Activated CD8-positive, alpha-beta memory T cell treated with anti-CD3 and anti-CD28 coated beads for 24 hours (primary cell): ENCODE measurements at regions not wholly inside any gene's neighbourhood (a gene's known extent, or its start where the extent isn't known, plus 50 kb on each side); places are given as distances from the start of the nearest gene placed in this dataset.

ENCODE experiments used
- DNase-seq: peaks from one replicate; pipeline ENCODE4 v3.0.0-alpha.2; 2020

DNA sequence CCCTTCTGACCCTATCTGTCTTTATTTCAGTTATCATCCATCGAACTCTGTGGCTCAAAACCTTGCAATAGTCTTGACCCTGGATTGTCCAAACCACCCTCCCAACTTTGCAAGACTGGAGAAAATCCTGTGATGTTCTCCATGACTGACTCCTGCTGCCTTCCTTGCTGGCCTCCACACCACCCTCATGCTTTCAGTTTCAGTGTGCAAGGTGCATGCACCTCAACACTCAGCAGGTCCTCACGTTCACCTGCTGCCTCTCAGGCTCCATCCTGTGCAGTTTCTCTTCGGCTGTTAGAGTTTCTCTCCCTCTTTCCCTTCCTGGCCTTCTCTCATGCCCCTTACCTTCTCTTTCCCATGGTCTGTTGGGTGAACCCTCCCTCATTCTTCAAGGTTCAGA lies 59.4 kb upstream of the ASIC2 start:
- no peak for DNase-seq

DNA sequence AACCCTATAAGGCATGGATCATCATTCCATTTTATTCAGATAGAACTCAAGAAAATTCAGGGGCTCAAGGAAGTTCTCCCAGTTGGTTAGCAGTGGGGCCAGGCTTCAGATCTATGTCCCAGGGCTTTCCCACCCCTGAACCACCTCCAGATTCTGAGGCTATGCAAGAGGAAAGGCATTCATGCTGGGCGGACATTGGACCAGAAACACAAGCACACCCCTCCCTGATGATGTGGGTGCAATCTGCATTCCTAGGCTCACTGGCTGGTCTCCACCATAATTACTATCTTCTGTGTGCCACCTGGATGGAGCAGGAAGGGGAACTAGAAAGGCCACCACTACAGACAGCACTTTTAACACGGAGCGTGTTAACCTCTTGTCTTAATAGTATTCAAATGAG lies 63.2 kb upstream of the ASIC2 start:
- no peak for DNase-seq

DNA sequence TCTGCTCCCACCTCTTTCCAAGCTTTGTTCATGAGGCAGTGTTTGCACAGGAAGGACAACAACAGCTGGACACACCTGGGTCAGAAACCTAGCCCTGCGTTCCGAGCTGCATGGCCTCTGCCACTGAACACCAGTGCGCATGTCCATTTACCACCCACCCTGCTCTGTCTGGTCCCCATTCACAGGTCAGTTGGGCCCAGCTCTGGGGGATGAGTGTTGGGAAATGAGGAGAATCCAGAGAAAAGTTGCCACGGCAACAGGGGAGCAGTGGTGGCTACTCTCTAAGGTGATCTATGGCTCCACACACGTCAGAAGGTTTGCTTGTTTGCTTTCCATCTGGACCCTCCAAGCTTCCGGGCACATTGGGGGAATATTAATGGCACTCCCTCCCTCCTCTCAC lies 70.4 kb upstream of the ASIC2 start:
- no peak for DNase-seq

DNA sequence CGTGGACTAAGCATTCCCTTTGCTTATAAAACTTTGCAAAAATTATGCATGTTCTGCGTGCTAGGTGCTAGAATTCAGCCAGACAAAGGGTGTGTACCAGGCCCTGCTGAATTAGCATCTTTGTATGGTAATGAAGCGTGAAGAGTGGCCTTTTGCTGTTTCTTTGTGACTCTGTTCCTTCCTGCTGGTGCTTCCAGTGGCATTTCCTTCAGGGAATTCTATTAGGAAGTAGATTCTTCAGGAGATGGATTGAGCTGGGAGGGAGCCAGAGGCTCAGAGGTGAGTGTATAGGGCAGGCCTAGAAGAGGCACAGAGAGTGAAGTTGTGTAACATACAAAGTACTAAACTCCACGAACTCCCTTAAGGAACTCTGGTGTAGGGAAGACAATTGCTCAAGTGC lies 73.9 kb upstream of the ASIC2 start:
- no peak for DNase-seq

DNA sequence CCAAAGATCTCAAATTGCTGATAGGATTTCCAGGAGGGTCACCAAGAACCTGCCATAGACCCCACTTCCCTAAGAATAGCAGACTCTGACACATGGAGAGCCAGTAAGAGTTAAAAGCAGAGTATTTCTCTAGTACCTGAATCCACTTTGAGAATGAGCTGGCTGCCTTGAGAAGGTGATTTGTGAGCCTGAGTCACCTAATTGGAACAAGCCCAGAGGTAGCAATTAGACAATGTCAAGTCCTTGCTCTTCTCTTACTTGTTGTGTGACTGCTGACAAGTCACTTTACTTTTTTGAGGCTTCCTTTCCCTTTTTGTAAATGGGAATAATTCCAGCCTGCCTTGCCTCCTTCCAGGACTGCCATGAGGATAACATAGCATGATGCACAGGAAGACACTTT lies 76.1 kb upstream of the ASIC2 start:
- DNase-seq = no peak

DNA sequence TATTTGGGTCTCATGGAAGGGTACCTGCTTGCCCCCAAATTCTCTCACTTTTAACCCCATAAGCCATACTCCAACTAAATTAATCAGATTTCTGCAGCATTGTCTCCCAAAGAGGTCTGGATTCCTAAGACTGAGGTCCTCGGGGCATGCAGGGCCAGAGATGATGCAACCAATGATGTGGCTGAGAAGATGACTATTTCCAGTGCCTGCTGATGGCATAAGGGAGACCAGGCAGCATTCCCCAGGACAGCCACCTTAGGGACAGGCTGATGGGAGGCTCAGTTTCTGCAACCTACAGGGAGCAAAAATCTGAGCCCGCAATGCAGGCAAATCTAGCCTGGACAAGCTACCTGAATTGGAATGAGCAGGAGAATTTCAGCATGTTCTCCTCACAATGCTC lies 76.8 kb upstream of the ASIC2 start:
- DNase-seq = no peak

DNA sequence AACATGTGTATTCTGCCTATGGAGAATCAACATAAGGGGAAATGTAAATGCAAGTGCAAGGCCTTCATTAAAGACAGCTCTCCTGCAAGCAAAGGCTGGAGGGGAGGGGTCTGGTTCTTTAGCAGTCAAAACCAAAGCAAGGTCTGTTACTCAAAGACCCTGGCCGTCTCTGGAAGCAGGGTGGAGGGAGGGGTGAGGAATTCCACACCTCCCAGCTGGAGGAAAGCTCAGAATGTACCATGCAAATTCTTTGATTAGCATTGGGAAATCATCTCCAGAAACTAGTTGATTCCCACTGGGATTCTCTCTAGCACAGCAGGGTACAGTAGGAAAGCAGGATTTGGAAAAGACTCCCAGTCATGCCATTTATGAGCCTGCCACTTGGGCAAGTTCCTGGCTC lies 77.3 kb upstream of the ASIC2 start:
- no peak for DNase-seq

DNA sequence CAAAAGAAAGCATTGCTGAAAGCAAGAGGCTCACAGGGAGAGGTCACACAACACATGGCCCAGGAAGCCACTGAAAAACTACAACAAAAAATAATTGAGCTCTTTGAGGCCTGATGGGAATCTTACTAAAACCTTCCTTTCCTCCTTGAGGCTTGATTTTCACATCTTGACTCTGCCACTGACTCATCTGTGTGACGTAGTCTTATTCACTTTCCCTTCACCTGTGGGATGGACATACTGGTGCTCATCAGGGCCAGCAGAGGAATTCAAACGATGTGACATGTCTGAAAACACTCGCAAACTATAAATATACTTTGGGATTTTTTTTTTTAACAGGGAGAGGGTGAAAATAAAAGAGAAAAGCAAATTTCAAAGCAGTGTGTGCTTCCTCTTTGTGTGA lies 78.3 kb upstream of the ASIC2 start:
- DNase-seq = no peak

DNA sequence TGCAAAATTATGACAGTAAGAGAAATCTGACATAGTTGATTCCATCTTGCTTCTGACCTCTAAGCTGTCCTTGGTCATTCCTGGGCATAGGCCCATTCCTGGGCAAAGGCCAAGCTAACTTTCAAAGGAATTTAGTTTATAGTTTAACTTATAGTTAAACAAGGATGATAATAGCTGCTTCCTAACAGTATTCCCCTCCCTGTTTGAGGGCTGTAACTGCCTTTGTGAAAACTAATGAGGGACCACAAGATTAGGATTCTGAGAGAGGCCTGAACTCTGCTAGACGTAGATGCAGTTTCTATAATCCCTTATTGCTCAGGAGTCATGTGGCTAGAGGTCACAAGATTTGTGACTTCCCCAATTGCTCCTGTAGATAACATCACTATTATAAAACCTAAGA lies 80.2 kb upstream of the ASIC2 start:
- no peak for DNase-seq

DNA sequence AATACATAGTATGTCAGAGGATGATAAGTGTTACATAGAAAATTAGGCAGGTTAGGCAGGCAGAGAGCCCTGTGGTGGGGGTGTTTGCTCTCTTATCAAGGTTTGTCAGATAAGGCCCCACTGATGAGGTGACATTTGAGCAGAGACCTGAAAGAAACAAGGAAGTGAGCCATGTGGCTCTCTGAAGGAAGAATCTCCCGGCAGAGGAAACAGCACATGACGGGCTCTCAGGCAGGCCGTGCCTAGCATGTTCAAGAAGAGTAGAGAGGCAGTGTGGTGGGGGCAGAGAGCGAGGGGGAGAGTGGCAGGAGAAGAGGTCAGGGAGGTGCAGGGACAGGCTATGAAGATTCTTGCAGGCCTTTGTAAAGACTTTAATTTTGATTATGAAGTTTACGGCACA lies 82.0 kb upstream of the ASIC2 start:
- no peak for DNase-seq

DNA sequence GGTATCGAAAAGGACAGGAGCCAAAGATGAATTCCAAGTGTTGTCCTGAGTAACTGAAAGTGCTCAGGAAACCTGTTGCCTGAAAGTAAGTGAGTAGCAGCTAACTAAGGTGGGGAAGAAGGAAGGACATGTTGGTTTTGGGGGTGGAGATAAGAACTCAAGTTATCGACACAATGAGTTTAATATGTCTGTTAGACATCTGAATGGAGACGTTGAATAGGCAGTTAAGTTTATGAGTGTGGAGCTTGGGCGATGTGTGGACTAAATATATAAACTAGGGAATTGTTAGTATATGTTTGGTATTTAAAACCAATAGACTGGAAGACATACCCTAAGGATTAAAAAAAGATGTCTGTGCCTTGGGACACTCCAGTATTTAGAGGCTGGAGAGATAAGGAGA lies 82.7 kb upstream of the ASIC2 start:
- no peak for DNase-seq

DNA sequence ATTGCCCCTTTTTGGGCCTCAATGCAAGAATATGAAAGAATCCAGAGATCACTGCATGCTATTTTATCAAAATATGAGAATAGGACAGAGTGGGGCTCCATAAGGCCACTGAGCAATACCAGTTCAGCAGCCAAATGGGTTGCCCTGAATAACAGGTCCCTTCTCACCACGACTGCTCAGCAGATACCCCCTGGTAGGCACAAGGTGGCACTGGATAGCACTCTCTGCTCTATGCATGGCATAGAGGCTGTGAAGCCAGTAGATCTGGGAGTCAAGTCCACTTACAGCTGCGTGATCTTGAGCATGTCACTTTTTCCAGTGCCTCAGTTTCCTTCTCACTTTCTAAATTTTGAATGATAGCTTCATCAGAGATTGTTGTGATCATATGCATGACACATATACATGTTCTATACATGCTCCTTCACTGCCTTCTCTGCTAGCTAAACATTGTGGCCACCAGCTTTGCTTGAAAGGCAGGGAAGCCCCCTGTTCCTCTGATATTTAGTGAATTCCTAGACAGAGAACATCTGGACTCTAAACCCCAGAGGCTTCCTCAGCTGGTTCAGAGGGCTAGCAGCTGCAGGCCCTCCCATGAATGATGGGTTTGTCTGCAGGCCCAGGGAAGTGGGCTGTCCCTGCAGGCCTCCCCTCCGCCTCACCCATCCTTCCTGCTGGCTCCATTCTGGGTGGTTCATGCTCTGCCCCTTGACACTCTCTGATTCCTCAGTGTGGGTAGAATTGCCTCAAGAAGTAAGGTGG lies 84.9 kb upstream of the ASIC2 start:
- DNase-seq = no peak

DNA sequence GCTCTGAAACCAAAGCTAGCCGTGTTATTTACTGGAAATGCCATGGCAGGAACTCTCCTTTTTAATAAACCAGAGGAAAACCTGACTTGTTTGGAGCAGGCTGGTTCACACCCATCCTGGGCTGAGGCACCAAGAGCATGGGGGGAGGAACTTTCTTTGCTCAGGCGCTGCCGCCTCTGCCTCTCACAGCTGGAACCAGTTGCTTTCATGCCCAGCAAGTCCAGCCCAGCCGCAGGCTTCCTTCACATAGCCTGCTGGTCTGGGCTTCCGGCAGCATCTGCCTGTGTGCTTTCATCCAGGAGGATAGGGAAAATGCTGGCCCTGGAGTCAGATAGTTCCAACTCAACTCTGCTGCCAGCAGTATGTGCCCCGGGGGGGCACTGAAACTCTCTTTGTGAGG lies 88.1 kb upstream of the ASIC2 start:
- DNase-seq = no peak

DNA sequence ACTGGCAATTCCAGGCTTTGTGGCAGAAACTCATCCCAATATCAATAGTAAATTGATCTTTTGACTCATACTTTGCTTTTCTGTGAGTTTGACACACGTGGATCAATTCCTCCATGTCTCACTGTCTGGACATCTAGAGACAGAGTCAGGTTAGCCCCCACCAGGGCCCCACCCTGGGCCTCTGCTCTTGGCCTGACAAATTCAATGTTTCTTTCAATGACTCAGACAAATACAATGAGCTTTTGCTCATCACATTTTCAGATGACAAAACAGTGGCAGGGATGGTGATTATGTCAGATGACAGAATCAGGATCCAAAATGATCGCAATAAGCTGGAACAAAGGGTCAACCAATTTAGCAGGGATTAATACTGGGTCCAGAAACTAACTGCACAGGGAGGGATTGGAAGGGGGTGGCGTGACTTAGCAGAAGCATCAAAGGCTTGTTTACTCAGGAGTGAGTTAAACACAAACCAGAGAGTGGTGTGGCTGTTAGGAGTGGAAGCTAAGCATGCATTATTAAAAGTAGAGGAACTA lies 90.5 kb upstream of the ASIC2 start:
- DNase-seq = no peak

DNA sequence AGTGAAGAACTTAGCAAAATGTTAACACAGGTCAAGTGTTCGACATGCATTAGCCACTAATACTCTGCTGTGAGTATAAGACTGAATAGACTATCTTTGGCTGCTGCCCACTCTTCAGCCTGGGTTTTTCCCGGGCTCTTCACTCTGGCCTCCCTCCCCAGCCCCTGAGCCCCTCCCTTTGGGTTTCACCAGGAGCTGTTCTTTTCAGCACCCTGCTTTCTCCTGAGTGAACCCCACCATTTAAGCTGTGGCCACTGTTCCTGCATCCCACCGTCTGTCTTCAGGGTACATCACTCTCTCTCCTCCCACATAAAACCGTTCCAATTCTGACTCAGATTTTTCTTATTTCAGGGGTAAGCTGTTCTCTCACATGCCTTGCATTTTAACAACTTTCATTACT lies 92.0 kb upstream of the ASIC2 start:
- DNase-seq = no peak

DNA sequence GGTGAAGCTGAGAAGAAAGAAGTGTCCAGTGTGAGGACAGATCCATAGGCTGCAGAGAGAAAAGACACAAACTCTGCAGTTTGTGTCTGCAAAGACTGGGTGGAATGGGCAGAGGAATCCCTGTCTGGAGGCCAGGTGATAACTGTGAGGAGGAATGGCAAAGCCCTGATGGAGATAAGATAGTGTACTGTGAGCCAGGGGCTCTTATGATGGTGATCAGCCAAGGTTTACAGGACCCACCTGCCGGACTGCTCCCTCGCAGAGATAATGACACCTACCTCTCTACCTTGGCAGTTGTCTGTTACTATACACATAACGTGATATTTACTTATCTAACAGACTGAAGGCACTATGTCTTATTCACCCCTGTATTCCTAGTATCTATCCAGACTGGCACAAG lies 92.6 kb upstream of the ASIC2 start:
- no peak for DNase-seq

DNA sequence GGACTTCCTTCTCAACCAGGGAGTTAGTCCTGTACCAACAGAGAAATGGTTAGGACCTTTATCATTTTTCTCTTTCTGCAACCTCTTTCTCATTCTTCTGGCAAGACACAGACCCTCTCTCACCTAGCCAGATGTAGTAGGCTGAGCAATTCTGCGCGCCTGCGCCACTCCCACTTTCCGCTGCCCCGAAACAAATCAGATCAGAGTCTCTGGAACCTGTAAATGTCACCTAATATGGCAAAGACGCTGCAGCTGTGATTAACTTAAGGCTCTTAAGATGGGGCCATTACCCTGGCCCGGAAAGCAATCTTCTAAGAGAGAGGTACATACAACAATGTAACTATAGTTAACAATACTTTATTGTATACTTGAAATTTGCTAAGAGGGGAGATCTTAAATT lies 94.3 kb upstream of the ASIC2 start:
- DNase-seq = no peak

DNA sequence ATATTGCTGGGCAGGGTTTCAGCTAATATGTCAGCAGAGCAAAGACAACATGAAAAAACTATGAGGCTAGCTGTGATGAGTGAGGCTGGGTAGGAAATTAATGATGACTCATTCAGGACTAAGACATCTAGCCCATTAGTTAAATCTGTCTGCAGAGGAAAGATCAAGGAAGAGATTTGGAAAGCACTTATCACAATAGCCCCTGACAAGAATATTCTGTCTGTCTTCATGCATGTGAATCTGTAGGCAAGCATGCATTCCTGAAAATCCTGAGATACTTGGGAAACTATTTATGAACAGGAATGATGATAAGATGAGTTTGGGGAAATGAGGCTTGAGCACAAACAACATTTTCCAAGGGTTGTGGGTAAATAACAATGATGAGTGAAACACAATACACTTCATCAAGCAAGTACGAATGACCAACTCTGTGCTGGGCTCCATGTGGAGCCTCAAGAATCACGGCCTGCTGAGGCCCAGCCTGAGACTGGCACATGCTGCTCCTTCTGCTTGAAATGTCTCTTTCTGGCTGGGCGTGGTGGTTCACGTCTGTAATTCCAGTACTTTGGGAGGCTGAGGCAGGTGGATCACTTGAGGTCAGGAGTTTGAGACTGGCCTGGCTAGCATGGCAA lies 96.5 kb upstream of the ASIC2 start:
- no peak for DNase-seq

DNA sequence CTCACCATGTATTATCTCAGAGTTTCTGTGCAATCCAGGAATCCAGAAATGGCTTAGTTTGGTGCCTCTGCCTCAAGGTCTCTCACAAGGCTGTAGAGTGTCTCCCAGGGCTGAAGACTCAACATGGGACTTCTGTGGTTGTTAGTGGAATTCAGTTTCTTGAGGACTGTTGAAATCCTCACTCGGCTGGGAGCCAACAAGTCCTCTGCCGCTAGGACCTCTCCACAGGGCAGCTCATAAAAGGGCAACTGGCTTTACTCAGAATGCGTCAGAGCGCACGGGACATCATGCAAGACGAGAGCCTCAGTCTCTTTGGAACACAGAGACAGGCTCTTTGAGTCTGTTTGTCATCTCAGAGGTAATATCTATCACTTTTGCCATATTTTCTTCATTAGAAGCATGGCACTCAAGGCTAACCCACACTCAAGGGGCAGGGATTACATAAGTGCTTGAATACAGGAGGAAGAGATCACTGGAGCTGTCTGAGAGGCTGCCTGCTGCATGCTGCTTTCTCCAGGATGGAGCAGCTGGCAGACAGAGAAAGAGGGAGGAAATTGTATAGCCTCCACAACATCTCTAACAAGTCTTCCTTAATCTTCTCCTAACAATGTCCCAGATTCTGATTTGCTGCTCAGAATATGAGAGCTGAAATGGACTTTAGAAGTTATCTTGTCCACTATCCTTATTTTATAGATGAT lies 97.5 kb upstream of the ASIC2 start:
- no peak for DNase-seq

DNA sequence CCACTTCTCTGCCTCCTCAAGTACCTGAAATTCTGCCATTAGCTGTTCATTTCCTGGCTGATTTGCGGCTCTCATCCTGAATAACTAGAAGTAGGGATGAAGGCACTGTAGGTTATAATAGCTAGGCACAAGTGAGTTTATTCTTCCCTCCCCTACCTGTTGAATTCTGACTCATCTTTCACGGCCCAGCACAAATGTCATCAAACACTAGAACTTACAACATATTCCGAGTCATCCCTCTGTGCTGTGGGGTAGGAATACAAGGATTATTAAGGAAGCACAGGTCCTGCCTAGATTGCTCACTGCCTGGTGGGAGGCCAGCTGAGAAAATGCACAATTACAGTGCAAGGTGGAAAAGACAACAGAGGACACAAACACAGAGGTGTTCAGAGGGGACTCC lies 103.7 kb upstream of the ASIC2 start:
- DNase-seq = no peak

DNA sequence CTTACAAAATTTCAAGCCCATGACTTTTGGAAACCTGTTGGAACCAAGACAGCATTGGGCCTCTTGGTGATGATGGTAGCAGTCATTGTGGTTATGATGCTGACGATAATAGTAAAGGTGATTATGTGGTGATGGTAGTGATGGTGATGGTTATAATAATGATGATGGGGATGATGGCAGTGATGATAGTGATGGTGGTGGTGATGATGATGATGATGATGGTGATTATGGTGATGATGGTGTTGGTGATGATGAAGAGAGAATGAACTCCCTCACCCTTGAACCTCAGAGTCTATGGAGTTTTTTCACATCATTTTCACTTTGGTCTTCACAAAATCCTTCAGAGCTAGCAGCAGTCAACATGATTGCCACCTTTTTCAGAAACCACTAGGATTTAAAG lies 105.3 kb upstream of the ASIC2 start:
- DNase-seq = no peak

DNA sequence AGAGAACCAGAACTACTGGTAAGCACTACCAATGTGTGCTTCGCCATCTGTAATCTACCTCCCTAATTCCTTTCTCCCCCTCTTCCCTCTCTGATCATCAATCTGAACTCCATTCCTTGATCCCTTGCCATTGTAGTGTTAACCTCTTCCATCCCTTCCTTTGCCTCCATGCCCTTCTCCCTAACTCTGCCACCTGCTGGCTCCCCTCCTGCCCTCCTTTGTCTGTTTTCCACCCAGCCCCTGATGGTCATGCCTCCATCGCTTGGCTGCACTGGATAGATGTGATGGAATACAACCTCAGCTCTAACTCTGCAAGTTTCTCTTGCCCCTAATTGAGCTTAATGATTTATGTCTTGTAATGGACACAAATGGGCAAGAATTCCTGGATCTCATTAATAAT lies 108.2 kb upstream of the ASIC2 start:
- no peak for DNase-seq

DNA sequence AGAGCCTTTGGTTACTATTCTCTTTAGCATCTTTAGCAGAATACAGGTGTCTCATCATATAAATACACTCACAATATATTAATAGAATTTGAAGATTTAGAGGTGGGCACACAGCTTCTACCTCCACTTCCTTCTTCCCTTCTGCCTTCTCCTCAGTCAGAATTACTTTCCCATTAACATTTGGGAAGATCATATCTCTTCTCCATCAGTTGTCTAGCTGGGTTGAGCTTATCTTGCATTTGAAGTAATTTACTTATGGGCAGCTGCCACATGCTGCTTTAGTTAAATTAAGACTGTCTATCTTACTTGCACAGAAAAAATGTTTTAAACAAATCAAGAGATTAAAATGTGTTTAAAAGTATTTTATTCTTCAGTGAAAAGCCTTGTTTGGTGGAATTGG lies 110.1 kb upstream of the ASIC2 start:
- no peak for DNase-seq

DNA sequence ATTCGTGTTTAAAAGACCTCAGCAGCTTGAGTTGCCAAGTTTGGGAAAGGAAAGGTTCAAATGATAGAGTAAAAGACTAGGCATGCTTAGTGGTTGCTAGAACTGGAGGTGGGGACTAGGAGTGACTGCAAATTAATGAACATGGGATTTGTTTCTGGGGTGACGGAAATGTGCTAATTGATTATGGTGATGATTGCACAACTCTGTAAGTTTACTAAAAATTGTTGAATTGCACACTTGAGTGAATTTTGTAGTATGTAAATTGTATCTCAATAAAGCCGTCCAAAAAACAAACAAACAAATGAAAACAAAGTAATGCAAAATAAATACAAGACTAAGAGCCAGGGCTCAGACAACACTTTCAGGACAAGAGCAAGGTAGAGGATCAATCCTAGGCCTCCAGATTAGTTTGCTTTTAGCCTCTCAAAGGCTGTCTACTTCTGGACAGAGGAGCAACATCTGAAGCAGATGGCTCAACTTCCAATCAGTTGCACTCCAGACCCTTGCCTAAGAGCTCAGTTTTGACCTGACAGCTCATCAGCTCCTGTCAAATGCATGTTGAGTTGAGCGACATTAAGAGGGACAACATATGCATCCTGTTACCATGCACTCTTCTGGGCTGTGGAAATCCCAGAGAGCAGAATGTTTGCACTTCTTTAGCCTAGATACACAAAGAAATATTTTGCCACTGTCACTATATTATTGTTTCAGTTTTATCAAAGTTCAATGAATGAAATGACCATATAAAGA lies 111.2 kb upstream of the ASIC2 start:
- DNase-seq = no peak
